OCI-LY7 (cell line): ENCODE measurements at regions not wholly inside any gene's neighbourhood (a gene's known extent, or its start where the extent isn't known, plus 50 kb on each side); places are given as distances from the start of the nearest gene placed in this dataset.

ENCODE experiments used
- CTCF ChIP-seq: fragments of 200-600 bp; sonication (generic); conservative IDR thresholded peaks from 2 replicates; pipeline ENCODE4 v1.5.1; 2014; ENCODE audit warnings: mild to moderate bottlenecking, antibody characterized with exemption, low read length, moderate library complexity, mixed read lengths
- EZH2phosphoT487 ChIP-seq: fragments of 200-600 bp; sonication (generic); IDR thresholded peaks from 2 replicates; pipeline ENCODE4 v1.6.1; 2018; ENCODE audit warnings: low read depth, borderline replicate concordance, mild to moderate bottlenecking, mixed run types, antibody characterized with exemption, low read length, moderate library complexity, mixed read lengths

- TF ChIP-seq CTCF (no peak), EZH2phosphoT487 (no peak)
Measured at GRCh38 chrX:5575407-5575806, 653.3 kb downstream of the NLGN4X start.
